Activated T-cell treated with anti-CD3 and anti-CD28 coated beads, Interleukin-2, amount 50 U/mL, for 4 hours (primary cell): ENCODE measurements at regions not wholly inside any gene's neighbourhood (a gene's known extent, or its start where the extent isn't known, plus 50 kb on each side); places are given as distances from the start of the nearest gene placed in this dataset.
A peak's percentile ranks its signal among the peaks of the same experiment; 100 is the strongest.
"Not testable (repeated sequence)": the region's sequence is repeated elsewhere in the genome, so short reads cannot be mapped to it uniquely, and the experiment has no call there.

Source experiments
- ATAC-seq, 2 donors: fragments of 200-7000 bp; cut with Tn5 transposase; one replicate each; pipeline ENCODE4 v1.10.0; 2021
- DNase-seq: peaks from one replicate; pipeline ENCODE4 v3.0.0-alpha.2; 2020
- H3K27me3 Mint-ChIP-seq: one replicate; pipeline ENCODE4 v1.8.0; 2021; ENCODE audit warnings: low read depth, mixed read lengths
- H3K36me3 Mint-ChIP-seq: one replicate; pipeline ENCODE4 v1.8.0; 2022; ENCODE audit warnings: mixed read lengths; ENCODE audit not compliant: insufficient read depth
- H3K4me1 Mint-ChIP-seq: one replicate; pipeline ENCODE4 v1.8.0; 2021; ENCODE audit warnings: low read depth, mixed read lengths
- H3K4me3 Mint-ChIP-seq: one replicate; pipeline ENCODE4 v1.8.0; 2021; ENCODE audit warnings: mild to moderate bottlenecking, moderate library complexity, mixed read lengths
- H3K9me3 Mint-ChIP-seq: one replicate; pipeline ENCODE4 v1.8.0; 2021; ENCODE audit warnings: mixed read lengths

DNA sequence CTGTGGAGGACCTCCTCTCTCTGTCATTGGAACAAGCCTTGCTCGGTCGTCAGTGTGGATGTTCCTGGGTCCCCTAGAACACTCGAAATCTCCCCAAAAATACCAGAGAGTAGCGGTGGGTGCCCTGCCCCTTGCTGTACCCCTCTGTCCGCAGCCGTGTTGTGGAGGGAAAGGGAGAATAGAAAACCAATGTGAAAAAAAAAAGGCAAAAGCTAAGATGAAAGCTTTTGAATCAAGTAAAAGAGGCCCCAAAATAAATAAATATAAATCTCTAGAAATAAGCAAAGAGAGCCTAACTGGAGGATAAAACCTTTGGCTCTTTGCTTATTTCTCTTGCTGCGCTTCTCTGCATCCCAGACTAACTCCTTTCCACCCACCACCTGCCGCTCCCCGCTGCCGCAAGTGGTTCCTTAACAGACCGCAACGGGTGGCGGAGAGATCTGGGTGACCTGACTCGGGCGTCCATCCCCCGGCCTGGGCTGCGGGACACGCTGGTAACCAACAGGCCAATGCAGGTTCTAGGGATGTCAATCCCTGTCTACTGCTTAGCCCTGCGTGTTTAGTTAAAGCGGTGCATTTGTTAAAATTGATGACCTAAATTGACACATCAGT lies 110.0 kb downstream of the GPX5 start:
- Mint-ChIP-seq H3K4me3 (no peak overlapping the region), H3K9me3 (no peaks in the 10 kb centered on the region), H3K4me1 (peaks cover 4% of the 10 kb centered on the region), H3K36me3 (no peaks in the 10 kb centered on the region), H3K27me3 (peaks cover 70% of the 10 kb centered on the region)
- ATAC-seq (no peak), DNase-seq (no peak)

DNA sequence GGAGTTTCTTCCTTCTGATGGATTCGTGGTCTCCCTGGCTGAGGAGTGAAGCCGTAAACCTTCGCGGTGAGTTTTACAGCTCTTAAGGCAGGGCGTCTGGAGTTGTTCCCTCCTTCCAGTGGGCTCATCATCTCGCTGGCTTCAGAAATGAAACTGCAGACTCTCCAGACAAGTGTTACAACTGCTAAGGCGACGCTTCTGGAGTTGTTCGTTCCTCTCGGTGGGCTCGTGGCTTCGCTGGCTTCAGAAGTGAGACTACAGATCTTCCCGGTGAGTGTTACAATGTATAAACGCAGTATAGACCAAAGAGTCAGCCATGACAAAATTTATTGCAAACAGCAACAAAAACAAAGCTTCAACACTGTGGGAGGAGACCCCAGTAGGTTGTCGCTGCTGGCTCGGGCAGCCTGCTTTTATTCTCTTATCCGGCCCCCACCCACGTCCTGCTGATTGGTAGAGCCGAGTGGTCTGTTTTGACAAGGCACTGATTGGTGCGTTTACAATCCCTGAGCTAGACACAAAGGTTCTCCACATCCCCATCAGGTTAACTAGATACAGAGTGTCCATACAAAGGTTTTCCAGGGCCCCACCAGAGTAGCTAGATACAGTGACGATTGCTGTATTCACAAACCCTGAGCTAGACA lies 113.2 kb downstream of the GPX5 start:
- ATAC-seq (no peak), DNase-seq (no peak)
- Mint-ChIP-seq H3K9me3 (no peaks in the 10 kb centered on the region), H3K4me1 (peaks cover 4% of the 10 kb centered on the region), H3K27me3 (peaks cover 54% of the 10 kb centered on the region), H3K36me3 (no peaks in the 10 kb centered on the region), H3K4me3 (no peak overlapping the region)

DNA sequence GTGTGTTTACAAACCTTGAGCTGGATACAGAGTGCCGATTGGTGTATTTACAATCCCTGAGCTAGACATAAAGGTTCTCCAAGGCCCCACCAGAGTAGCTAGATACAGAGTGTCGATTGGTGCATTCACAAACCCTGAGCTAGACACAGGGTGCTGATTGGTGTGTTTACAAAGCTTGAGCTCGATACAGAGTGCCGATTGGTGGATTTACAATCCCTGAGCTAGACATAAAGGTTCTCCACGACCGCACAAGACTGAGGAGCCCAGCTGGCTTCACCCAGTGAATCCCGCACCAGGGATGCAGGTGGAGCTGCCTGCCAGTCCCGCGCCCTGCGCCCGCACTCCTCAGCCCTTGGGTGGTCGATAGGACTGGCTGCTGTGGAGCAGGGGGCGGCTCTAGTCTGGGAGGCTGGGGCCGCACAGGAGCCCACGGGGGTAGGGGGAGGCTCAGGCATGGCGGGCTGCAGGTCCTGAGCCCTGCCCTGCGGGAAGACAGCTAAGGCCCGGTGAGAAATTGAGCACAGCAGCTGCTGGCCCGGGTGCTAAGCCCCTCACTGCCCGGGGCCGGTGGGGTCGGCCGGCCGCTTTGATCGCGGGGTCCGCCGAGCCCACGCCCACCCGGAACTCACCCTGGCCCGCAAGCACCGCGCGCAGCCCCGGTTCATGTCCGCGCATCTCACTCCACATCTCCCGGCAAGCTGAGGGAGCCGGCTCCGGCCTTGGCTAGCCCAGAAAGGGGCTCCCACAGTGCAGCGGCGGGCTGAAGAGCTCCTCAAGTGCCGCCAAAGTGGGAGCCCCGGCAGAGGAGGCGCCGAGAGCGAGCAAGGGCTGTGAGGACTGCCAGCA lies 114.0 kb downstream of the GPX5 start:
- DNase-seq, H3K36me3 Mint-ChIP-seq, H3K4me3 Mint-ChIP-seq, ATAC-seq, H3K4me1 Mint-ChIP-seq, H3K9me3 Mint-ChIP-seq: not testable (repeated sequence)
- peaks cover 54% of the 10 kb centered on the region for H3K27me3 Mint-ChIP-seq

DNA sequence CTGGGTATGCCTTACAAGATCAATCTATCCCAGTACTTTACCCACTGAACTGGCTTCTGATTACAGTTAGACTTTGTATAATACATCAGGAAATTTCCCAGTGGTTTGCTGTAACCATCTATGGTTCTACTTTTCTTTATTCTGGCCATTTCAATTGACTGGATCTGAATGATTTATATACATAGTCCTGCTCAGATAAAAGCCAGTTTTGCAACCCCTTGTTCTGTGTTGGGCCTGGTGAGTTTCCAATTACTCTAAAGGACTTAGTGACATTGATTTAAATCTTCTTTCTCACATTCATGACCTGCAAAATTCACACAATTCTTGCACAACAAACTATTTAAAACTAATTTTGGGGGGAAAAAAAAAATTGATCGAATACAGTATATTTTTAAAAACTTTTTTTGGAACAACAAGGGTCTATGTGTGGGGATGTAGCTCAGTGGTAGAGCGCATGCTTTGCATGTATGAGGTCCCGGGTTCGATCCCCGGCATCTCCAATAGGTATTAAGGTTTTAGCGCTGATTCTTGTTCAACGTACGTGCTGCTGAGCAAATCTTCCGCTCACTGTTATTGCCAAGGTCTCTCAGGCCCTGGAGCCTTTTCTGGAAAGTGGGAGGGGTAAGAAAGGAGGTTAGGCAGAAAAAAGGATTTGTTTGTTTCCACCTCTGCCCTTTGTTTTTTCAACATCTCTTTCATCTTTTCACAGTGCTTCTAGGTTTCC lies 117.5 kb downstream of the GPX5 start:
- Mint-ChIP-seq H3K4me1 (peaks cover 1% of the 10 kb centered on the region), H3K9me3 (no peaks in the 10 kb centered on the region), H3K4me3 (no peak overlapping the region), H3K27me3 (peaks cover 44% of the 10 kb centered on the region), H3K36me3 (no peaks in the 10 kb centered on the region)
- DNase-seq (no peak), ATAC-seq (peak; percentile 54 to 57)

DNA sequence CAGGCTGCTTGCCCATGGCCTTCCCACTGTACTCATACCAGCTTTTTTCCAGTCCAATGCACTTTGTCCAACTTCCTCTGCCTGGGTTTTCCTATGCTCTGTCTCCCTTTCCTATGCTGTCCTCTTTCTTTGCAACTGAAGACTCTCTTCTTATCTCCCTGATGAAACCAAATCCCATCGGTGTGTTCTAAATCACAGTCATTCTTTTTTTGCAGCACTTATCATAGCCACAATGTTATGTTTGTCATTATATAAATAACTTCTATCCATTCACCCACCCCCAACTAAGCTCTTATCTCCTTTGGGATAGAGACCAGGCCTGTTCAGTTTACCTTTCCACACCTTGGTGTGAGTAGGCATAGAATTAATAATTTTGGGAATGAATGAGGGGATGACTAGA lies 121.0 kb downstream of the GPX5 start:
- DNase-seq (no peak), ATAC-seq (no peak)
- Mint-ChIP-seq H3K9me3 (no peaks in the 10 kb centered on the region), H3K36me3 (no peaks in the 10 kb centered on the region), H3K4me1 (peaks cover 9% of the 10 kb centered on the region), H3K4me3 (no peak overlapping the region), H3K27me3 (peaks cover 65% of the 10 kb centered on the region)

DNA sequence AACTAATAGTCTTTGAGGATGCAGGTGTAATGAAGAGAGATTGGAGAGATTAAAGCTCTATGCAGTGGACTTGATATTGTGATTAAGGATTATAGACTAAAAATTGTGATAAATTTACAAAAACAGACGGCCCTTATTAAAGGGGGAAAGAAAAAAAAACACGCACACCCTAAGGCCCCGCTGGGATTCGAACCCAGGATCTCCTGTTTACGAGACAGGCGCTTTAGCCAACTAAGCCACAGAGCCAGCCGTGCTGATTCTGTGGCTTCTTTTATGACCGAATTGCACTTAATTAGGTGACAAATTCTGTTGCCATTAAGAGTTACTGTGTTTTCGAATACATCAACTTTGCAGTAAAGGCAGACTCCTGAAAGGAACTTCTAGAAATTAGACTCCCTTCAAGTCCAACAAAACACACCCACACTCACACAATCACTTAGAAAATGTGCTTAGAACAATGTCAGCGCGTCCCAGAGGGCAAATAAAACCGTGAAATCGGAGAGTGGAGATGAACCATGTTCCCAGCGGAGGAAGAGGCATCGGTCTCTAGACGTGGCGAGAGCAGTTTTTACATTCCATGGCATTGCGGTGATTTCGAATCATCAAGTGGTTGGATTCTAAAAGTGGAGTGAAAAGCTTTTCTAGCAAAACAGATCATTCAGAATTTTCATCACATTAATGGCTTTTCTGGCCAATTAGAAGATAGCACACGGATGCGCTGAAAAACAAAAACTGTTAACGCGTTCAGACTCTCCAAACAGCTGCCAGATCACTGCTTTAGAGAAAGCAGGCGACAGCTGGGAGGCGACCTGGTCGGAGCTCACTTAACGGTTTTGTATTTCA lies 122.6 kb downstream of the GPX5 start:
- Mint-ChIP-seq H3K4me3 (peak overlapping the region; percentile 75), H3K27me3 (peaks cover 63% of the 10 kb centered on the region), H3K9me3 (no peaks in the 10 kb centered on the region), H3K36me3 (no peaks in the 10 kb centered on the region), H3K4me1 (peaks cover 9% of the 10 kb centered on the region)
- peak; percentile 12 for DNase-seq
- peak; percentile 56 to 70 for ATAC-seq

DNA sequence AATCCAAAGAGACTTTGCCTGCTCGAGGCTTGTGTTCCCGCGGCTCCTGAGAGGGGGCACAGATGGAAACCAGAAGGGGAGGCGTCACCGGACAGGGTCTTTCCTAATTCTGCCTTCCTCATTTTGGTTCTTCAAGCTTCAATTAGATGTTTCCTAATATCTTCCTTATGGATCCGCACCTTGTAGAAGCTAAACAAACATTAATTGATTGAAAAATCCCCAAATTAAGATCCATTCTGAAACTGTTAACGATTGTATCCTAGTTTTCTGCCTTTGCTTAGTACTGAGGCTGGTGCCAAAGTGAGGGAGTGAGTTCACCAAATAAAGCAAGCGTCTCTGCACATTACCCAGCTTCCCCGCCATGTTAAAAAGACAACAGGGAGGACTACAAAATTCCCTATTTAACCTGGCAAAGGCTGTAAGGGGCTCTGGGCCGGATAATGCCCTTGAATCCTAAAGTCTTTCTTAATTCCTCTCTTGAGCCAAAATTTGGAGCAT lies 123.2 kb downstream of the GPX5 start:
- H3K4me1 Mint-ChIP-seq: peaks cover 9% of the 10 kb centered on the region
- DNase-seq: no peak
- no peaks in the 10 kb centered on the region for H3K9me3 Mint-ChIP-seq
- no peak for ATAC-seq
- H3K36me3 Mint-ChIP-seq: no peaks in the 10 kb centered on the region
- H3K27me3 Mint-ChIP-seq: peaks cover 59% of the 10 kb centered on the region
- peak overlapping the region; percentile 75 for H3K4me3 Mint-ChIP-seq

DNA sequence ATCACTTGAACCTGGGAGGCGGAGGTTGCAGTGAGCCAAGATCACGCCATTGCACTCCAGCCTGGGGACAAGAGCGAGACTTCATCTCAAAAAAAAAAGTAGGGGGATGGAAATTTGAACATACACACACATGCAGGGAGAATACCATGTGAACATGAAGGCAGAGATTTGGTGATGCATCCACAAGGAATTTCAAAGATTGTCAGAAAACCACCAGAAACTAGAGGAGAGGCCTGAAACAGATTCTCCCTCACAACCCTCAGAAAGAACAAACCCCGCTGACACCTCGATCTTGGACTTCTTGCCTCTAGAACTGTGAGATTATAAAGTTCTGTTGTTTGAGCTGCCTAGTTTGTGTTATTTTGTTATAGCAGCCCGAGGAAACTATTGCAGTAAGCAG lies 125.5 kb downstream of the GPX5 start:
- H3K9me3 Mint-ChIP-seq: no peaks in the 10 kb centered on the region
- H3K36me3 Mint-ChIP-seq: no peaks in the 10 kb centered on the region
- ATAC-seq: no peak
- peaks cover 9% of the 10 kb centered on the region for H3K4me1 Mint-ChIP-seq
- H3K4me3 Mint-ChIP-seq: no peak overlapping the region
- H3K27me3 Mint-ChIP-seq: peaks cover 62% of the 10 kb centered on the region
- DNase-seq: no peak

DNA sequence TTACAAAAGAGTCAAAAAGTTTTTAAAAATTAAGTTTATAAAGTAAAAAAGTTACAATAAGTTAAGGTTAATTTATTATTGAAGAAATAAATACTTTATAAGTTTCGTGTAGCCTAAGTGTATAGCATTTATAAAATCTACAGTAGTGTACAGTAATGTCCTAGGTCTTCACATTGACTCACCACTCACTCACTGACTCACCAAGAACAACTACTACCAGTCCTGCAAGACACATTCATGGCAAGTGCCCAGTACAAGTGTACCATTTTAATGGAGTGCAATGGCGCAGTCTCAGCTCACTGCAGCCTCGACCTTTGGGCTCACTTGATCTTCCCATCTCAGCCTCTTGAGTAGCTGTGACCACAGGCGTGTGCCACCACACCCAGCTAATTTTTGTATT lies 128.2 kb downstream of the GPX5 start:
- H3K4me3 Mint-ChIP-seq: no peak overlapping the region
- peaks cover 15% of the 10 kb centered on the region for H3K4me1 Mint-ChIP-seq
- ATAC-seq (no peak), DNase-seq (no peak)
- no peaks in the 10 kb centered on the region for H3K9me3 Mint-ChIP-seq
- H3K27me3 Mint-ChIP-seq: peaks cover 69% of the 10 kb centered on the region
- no peaks in the 10 kb centered on the region for H3K36me3 Mint-ChIP-seq

DNA sequence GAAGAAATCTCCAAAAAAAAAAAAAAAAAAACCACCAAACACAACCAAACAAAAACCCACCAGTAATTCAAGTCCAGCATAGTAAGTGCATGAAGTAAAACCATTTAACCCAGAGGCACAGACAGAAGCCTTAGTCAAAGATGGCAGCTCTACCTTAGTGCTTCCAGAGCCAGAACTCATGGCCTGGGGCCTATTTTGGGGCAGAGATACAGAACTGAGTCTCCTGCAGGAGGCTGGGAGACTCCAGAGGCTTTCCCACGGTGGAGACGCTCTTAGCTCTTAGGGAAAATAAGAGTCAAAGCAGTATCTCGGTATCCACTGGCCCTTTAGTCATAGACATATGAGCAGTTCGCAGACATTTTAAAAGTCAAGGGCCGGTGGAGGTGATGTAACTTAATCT lies 129.5 kb downstream of the GPX5 start:
- DNase-seq (no peak), ATAC-seq (no peak)
- H3K4me1 Mint-ChIP-seq: peaks cover 15% of the 10 kb centered on the region
- peaks cover 70% of the 10 kb centered on the region for H3K27me3 Mint-ChIP-seq
- no peaks in the 10 kb centered on the region for H3K36me3 Mint-ChIP-seq
- H3K4me3 Mint-ChIP-seq: no peak overlapping the region
- no peaks in the 10 kb centered on the region for H3K9me3 Mint-ChIP-seq

DNA sequence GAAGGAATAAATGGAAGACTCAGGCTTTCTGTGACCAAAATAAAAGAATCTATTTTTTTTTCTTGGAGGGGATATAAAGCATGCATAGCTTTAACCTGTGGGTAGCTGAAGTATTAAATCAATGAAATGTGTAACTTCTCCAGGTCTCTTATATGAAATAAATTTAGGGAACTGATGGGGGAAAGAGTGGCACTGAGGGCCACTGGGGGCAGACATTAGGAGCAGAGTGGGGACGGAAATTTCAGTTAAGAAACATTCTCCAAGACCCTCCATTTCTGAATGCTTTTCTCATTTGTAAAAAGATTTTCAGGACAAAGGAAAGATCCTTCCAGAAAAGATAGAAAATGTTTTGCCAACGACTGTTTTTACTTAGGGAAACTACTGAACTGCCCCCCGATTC lies 131.0 kb downstream of the GPX5 start:
- no peaks in the 10 kb centered on the region for H3K9me3 Mint-ChIP-seq
- peaks cover 15% of the 10 kb centered on the region for H3K4me1 Mint-ChIP-seq
- DNase-seq (no peak), ATAC-seq (no peak)
- H3K27me3 Mint-ChIP-seq: peaks cover 70% of the 10 kb centered on the region
- no peak overlapping the region for H3K4me3 Mint-ChIP-seq
- H3K36me3 Mint-ChIP-seq: no peaks in the 10 kb centered on the region

DNA sequence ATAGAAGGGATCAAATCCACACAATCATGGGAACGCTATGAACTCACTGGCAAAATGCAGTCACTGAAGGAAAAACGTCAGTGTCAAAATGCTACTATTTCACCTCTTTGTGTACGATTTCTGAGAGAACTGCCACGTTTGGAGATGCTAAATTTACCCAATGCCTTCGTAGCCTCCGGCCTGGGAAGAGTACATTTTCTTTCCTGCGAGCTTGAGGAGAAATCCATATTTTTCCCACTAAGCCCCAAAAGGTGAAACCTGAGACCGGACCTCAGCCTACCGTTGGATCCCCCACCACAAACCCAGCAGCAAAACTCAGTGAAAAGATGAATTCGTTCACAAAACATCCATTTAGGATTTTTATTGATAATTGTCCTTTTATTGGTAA lies 131.7 kb downstream of the GPX5 start:
- ATAC-seq (no peak), DNase-seq (no peak)
- H3K9me3 Mint-ChIP-seq: no peaks in the 10 kb centered on the region
- no peaks in the 10 kb centered on the region for H3K36me3 Mint-ChIP-seq
- H3K27me3 Mint-ChIP-seq: peaks cover 68% of the 10 kb centered on the region
- peak overlapping the region; percentile 61 for H3K4me3 Mint-ChIP-seq
- peaks cover 15% of the 10 kb centered on the region for H3K4me1 Mint-ChIP-seq

DNA sequence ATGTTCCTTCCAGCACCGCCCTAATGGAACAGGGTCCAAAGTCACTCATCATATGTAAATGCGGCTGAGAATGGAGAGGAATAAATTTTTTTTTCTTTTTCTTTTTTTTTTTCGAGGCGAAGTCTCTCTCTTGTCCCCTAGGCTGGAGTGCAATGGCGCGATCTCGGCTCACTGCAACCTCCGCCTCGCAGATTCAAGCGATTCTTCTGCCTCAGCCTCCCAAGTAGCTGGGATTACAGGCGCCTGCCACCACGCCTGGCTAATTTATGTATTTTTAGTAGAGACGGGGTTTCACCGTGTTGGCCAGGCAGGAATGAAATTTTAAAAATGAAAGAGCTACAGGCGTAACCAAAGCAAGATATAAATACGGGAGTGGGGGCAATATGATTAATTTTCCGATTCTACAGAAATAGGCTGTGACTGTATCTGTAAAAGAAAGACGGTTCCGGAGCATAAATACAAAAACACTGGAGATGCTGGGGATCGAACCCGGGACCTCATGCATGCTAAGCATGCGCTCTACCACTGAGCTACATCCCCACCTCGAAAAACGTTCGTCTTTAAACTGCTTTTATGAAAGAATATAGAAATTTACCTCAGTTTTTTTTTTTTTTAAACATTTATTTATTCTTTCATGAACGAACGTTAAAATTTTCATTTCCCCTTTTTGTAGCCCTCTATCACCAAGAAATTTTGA lies 132.2 kb downstream of the GPX5 start:
- H3K4me1 Mint-ChIP-seq: peaks cover 15% of the 10 kb centered on the region

More for the DNA sequence above, 132.2 kb downstream of the GPX5 start:
- H3K36me3 Mint-ChIP-seq: no peaks in the 10 kb centered on the region
- H3K9me3 Mint-ChIP-seq: no peaks in the 10 kb centered on the region
- ATAC-seq (peak; percentile 96), DNase-seq (peak; percentile 39)
- H3K27me3 Mint-ChIP-seq: peaks cover 70% of the 10 kb centered on the region
- peak overlapping the region; percentile 62 for H3K4me3 Mint-ChIP-seq
